Osteoblast (primary cell): ENCODE measurements at regions not wholly inside any gene's neighbourhood (a gene's known extent, or its start where the extent isn't known, plus 50 kb on each side); places are given as distances from the start of the nearest gene placed in this dataset.

Experiments used
- DNase-seq: peaks from one replicate; pipeline ENCODE4 v3.0.0; 2011; ENCODE audit warnings: low spot score, mixed read lengths; ENCODE audit not compliant: insufficient read length; ENCODE audit errors: missing footprints
- H2AFZ ChIP-seq: 2 replicates; pipeline ENCODE4 v1.6.0; 2011; ENCODE audit warnings: mild to moderate bottlenecking, low read length
- H3K27ac ChIP-seq: 2 replicates; pipeline ENCODE4 v1.5.1; 2011; ENCODE audit warnings: mild to moderate bottlenecking, low read depth, low read length, moderate library complexity
- H3K27me3 ChIP-seq: 2 replicates; pipeline ENCODE4 v1.6.0; 2012; ENCODE audit warnings: mild to moderate bottlenecking, control low read depth, inconsistent platforms, low read length, moderate library complexity; ENCODE audit not compliant: insufficient read depth
- H3K36me3 ChIP-seq: 2 replicates; pipeline ENCODE4 v1.5.1; 2011; ENCODE audit warnings: mild to moderate bottlenecking, low read length, control low read depth, moderate library complexity; ENCODE audit not compliant: insufficient read depth
- H3K4me1 ChIP-seq: 2 replicates; pipeline ENCODE4 v1.5.1; 2011; ENCODE audit warnings: mild to moderate bottlenecking, low read length, control low read depth, moderate library complexity; ENCODE audit not compliant: insufficient read depth
- H3K4me2 ChIP-seq: 2 replicates; pipeline ENCODE4 v1.6.0; 2011; ENCODE audit warnings: mild to moderate bottlenecking, low read length; ENCODE audit not compliant: insufficient read depth
- H3K4me3 ChIP-seq: fragments of 200-600 bp; sonication (generic); 3 replicates; pipeline ENCODE4 v1.5.1; 2012; ENCODE audit warnings: mild to moderate bottlenecking, low read length, inconsistent platforms; ENCODE audit not compliant: insufficient read depth
- H3K79me2 ChIP-seq: 2 replicates; pipeline ENCODE4 v1.6.0; 2012; ENCODE audit warnings: mild to moderate bottlenecking, low read length, control low read depth, inconsistent platforms; ENCODE audit not compliant: insufficient read depth
- H3K9me3 ChIP-seq: 2 replicates; pipeline ENCODE4 v1.5.1; 2011; ENCODE audit warnings: low read depth, low read length, control low read depth
- H4K20me1 ChIP-seq: 2 replicates; pipeline ENCODE4 v1.6.0; 2012; ENCODE audit warnings: mild to moderate bottlenecking, low read length, control low read depth; ENCODE audit not compliant: insufficient read depth
- CTCF ChIP-seq: IDR thresholded peaks from 2 replicates; pipeline ENCODE4 v1.5.1; 2011; ENCODE audit warnings: mild to moderate bottlenecking, low read depth, low read length, moderate library complexity; ENCODE audit errors: extremely low read depth

GRCh38 chr18:28398471-28398870, 221.5 kb upstream of the CDH2 start:
- H4K20me1 ChIP-seq, result no peaks in the 10 kb centered on the region
- H3K9me3 ChIP-seq, result no peaks in the 10 kb centered on the region
- no peak for DNase-seq
- no peak overlapping the region for H3K4me2 ChIP-seq
- no peak overlapping the region for H2AFZ ChIP-seq
- no peak overlapping the region for H3K4me3 ChIP-seq
- no peaks in the 10 kb centered on the region for H3K27me3 ChIP-seq
- no peaks in the 10 kb centered on the region for H3K36me3 ChIP-seq
- no peak for TF ChIP-seq CTCF
- H3K79me2 ChIP-seq, result no peaks in the 10 kb centered on the region
- no peaks in the 10 kb centered on the region for H3K4me1 ChIP-seq
- H3K27ac ChIP-seq, result no peak overlapping the region

- TF ChIP-seq CTCF, result no peak
- H3K4me3 ChIP-seq, result no peak overlapping the region
These were observed 213.1 kb upstream of the CDH2 start for GRCh38 chr18:28390022-28390421.

GRCh38 chr18:28382215-28382879, 205.4 kb upstream of the CDH2 start:
- Histone ChIP-seq H3K9me3 (no peaks in the 10 kb centered on the region), H3K27ac (no peak overlapping the region), H3K36me3 (no peaks in the 10 kb centered on the region), H3K27me3 (no peaks in the 10 kb centered on the region), H3K4me3 (no peak overlapping the region), H3K4me2 (no peak overlapping the region), H3K4me1 (no peaks in the 10 kb centered on the region), H4K20me1 (no peaks in the 10 kb centered on the region), H3K79me2 (no peaks in the 10 kb centered on the region), H2AFZ (no peak overlapping the region)
- no peak for TF ChIP-seq CTCF
- DNase-seq, result no peak

More at GRCh38 chr18:28390022-28390421, 213.1 kb upstream of the CDH2 start:
- H4K20me1 ChIP-seq, result no peaks in the 10 kb centered on the region
- H3K4me2 ChIP-seq, result no peak overlapping the region
- H3K27me3 ChIP-seq, result no peaks in the 10 kb centered on the region
- H2AFZ ChIP-seq, result no peak overlapping the region
- no peaks in the 10 kb centered on the region for H3K79me2 ChIP-seq
- no peak overlapping the region for H3K27ac ChIP-seq
- no peak for DNase-seq
- H3K9me3 ChIP-seq, result peaks cover 3% of the 10 kb centered on the region
- no peaks in the 10 kb centered on the region for H3K4me1 ChIP-seq
- H3K36me3 ChIP-seq, result no peaks in the 10 kb centered on the region

- no peaks in the 10 kb centered on the region for H3K27me3 ChIP-seq
- no peaks in the 10 kb centered on the region for H3K4me1 ChIP-seq
- H3K4me2 ChIP-seq, result no peak overlapping the region
- no peak for TF ChIP-seq CTCF
- H3K4me3 ChIP-seq, result no peak overlapping the region
- no peak for DNase-seq
- no peak overlapping the region for H3K27ac ChIP-seq
- H3K9me3 ChIP-seq, result no peaks in the 10 kb centered on the region
- no peaks in the 10 kb centered on the region for H3K36me3 ChIP-seq
- no peaks in the 10 kb centered on the region for H4K20me1 ChIP-seq
- no peak overlapping the region for H2AFZ ChIP-seq
- H3K79me2 ChIP-seq, result no peaks in the 10 kb centered on the region
These were observed 195.3 kb upstream of the CDH2 start for GRCh38 chr18:28372186-28372585.
